IMR-90 (cell line): ENCODE measurements at regions not wholly inside any gene's neighbourhood (a gene's known extent, or its start where the extent isn't known, plus 50 kb on each side); places are given as distances from the start of the nearest gene placed in this dataset.

ENCODE experiments used
- ATAC-seq: fragments of 200-7000 bp; cut with Tn5 transposase; 2 replicates; pipeline ENCODE4 v1.9.1; 2020; ENCODE audit warnings: low read depth, mild to moderate bottlenecking, moderate library complexity
- BruUV-seq: library from RNA; stranded (reverse); fragments of 400-500 nt; replicated peaks from 2 replicates; lab custom pipeline; 2021; lab: Mats Ljungman, UMichigan
- CTCF ChIA-PET: fragments of 300-600 bp; formaldehyde crosslinking; extraction: SDS; loops from one replicate; lab custom pipeline; 2021; ENCODE audit warnings: antibody characterized with exemption; lab: Yijun Ruan, JAX
- POLR2A ChIA-PET: fragments of 300-600 bp; sonication (Branson Sonifier 250); formaldehyde crosslinking; loops from one replicate; lab custom pipeline; 2022; ENCODE audit warnings: antibody characterized with exemption; ENCODE audit not compliant: unreplicated experiment; lab: Charles Lee
- DNase-seq: peaks from one replicate; pipeline ENCODE4 v3.0.0; 2013
- H2AFZ ChIP-seq: replicated peaks from 2 replicates; pipeline ENCODE3; 2013; ENCODE audit warnings: low read length, mild to moderate bottlenecking; ENCODE audit not compliant: poor library complexity
- H2AK5ac ChIP-seq: 2 replicates; pipeline ENCODE4 v1.6.1; 2013; ENCODE audit warnings: low read depth, low read length, inconsistent platforms
- H2AK9ac ChIP-seq: replicated peaks from 2 replicates; pipeline ENCODE3; 2013; ENCODE audit warnings: mild to moderate bottlenecking, low read depth, low read length, moderate library complexity; ENCODE audit not compliant: poor library complexity
- H2BK120ac ChIP-seq: 2 replicates; pipeline ENCODE4 v1.6.1; 2013; ENCODE audit warnings: low read depth, low read length, inconsistent platforms
- H2BK15ac ChIP-seq: 3 replicates; pipeline ENCODE4 v1.6.1; 2013; ENCODE audit warnings: low read depth, low read length, inconsistent platforms
- H2BK20ac ChIP-seq: 2 replicates; pipeline ENCODE4 v1.6.1; 2013; ENCODE audit warnings: low read depth, mild to moderate bottlenecking, inconsistent platforms, low read length, moderate library complexity
- H2BK5ac ChIP-seq: 2 replicates; pipeline ENCODE4 v1.6.1; 2013; ENCODE audit warnings: mild to moderate bottlenecking, low read depth, low read length, inconsistent platforms; ENCODE audit not compliant: poor library complexity, severe bottlenecking
- H3K14ac ChIP-seq: replicated peaks from 2 replicates; pipeline ENCODE4 v1.6.1; 2013; ENCODE audit warnings: low read depth, low read length, inconsistent platforms
- H3K18ac ChIP-seq: 2 replicates; pipeline ENCODE4 v1.6.1; 2013; ENCODE audit warnings: low read depth, low read length, control low read depth
- H3K23ac ChIP-seq: 2 replicates; pipeline ENCODE4 v1.6.1; 2013; ENCODE audit warnings: low read depth, low read length, inconsistent platforms
- H3K27ac ChIP-seq: 2 replicates; pipeline ENCODE4 v1.5.1; 2013; ENCODE audit warnings: mild to moderate bottlenecking, control low read depth, low read length; ENCODE audit not compliant: insufficient read depth
- H3K27me3 ChIP-seq: 2 replicates; pipeline ENCODE4 v1.6.1; 2013; ENCODE audit warnings: low read length; ENCODE audit not compliant: control insufficient read depth, insufficient read depth
- H3K36me3 ChIP-seq: 2 replicates; pipeline ENCODE4 v1.6.1; 2013; ENCODE audit warnings: low read length, mixed read lengths; ENCODE audit not compliant: control insufficient read depth, insufficient read depth
- H3K4ac ChIP-seq: 2 replicates; pipeline ENCODE4 v1.6.1; 2013; ENCODE audit warnings: low read depth, low read length, inconsistent platforms
- H3K4me1 ChIP-seq: 2 replicates; pipeline ENCODE4 v1.6.1; 2013; ENCODE audit warnings: low read length, mixed read lengths; ENCODE audit not compliant: control insufficient read depth, insufficient read depth
- H3K4me2 ChIP-seq: 2 replicates; pipeline ENCODE4 v1.6.1; 2013; ENCODE audit warnings: low read depth, mild to moderate bottlenecking, control low read depth, low read length, moderate library complexity
- H3K4me3 ChIP-seq: 2 replicates; pipeline ENCODE4 v1.5.1; 2013; ENCODE audit warnings: low read depth, mild to moderate bottlenecking, control low read depth, low read length, moderate library complexity; ENCODE audit not compliant: insufficient read depth
- H3K56ac ChIP-seq: 2 replicates; pipeline ENCODE4 v1.6.1; 2013; ENCODE audit warnings: low read length, inconsistent platforms; ENCODE audit not compliant: insufficient read depth; ENCODE audit errors: extremely low read depth
- H3K79me1 ChIP-seq, 2 experiments: 2 replicates each; pipeline ENCODE4 v1.6.1; 2013; ENCODE audit warnings: low read length in 2 of 2, inconsistent platforms in 1 of 2, low read depth in 1 of 2
- H3K9ac ChIP-seq: 2 replicates; pipeline ENCODE4 v1.6.1; 2013; ENCODE audit warnings: low read depth, low read length, control low read depth
- H3K9me1 ChIP-seq: 2 replicates; pipeline ENCODE4 v1.6.1; 2013; ENCODE audit warnings: low read length, inconsistent platforms; ENCODE audit not compliant: insufficient read depth
- H3K9me3 ChIP-seq: 2 replicates; pipeline ENCODE4 v1.6.1; 2013; ENCODE audit warnings: low read length; ENCODE audit not compliant: control insufficient read depth, insufficient read depth
- H4K20me1 ChIP-seq: 2 replicates; pipeline ENCODE4 v1.6.1; 2013; ENCODE audit warnings: low read length, inconsistent platforms; ENCODE audit not compliant: insufficient read depth
- H4K5ac ChIP-seq: 2 replicates; pipeline ENCODE4 v1.6.1; 2013; ENCODE audit warnings: mild to moderate bottlenecking, low read depth, low read length, control low read depth
- H4K8ac ChIP-seq, 2 experiments: 2 replicates each; pipeline ENCODE4 v1.6.1; 2013; ENCODE audit warnings: low read depth in 2 of 2, low read length in 2 of 2, control low read depth in 1 of 2, inconsistent platforms in 1 of 2
- H4K91ac ChIP-seq: 2 replicates; pipeline ENCODE4 v1.6.1; 2013; ENCODE audit warnings: low read depth, low read length, inconsistent platforms; ENCODE audit not compliant: insufficient read depth
- BHLHE40 ChIP-seq: fragments of 150-350 bp; IDR thresholded peaks from 2 replicates; pipeline ENCODE4 v1.6.1; 2016; ENCODE audit warnings: mild to moderate bottlenecking, low read depth, low read length
- CEBPB ChIP-seq: IDR thresholded peaks from 2 replicates; pipeline ENCODE4 v1.6.1; 2012; ENCODE audit warnings: low read depth, low read length, improper control_type of control experiment
- CHD1 ChIP-seq: IDR thresholded peaks from 2 replicates; pipeline ENCODE4 v1.6.1; 2012; ENCODE audit warnings: low read depth, low read length, improper control_type of control experiment
- FOS ChIP-seq: fragments of 150-350 bp; IDR thresholded peaks from 2 replicates; pipeline ENCODE4 v1.6.1; 2016; ENCODE audit warnings: low read depth, low read length
- MAFK ChIP-seq: IDR thresholded peaks from 2 replicates; pipeline ENCODE4 v1.6.1; 2012; ENCODE audit warnings: low read depth, low read length, improper control_type of control experiment
- MAZ ChIP-seq: IDR thresholded peaks from 2 replicates; pipeline ENCODE4 v1.6.1; 2012; ENCODE audit warnings: low read depth, mild to moderate bottlenecking, low read length, improper control_type of control experiment, moderate library complexity, borderline replicate concordance
- MXI1 ChIP-seq: IDR thresholded peaks from 2 replicates; pipeline ENCODE4 v1.6.1; 2012; ENCODE audit warnings: low read depth, mild to moderate bottlenecking, low read length, moderate library complexity, borderline replicate concordance
- NFE2L2 ChIP-seq: fragments of 150-350 bp; IDR thresholded peaks from 2 replicates; pipeline ENCODE4 v1.6.1; 2016; ENCODE audit warnings: low read depth, mild to moderate bottlenecking, low read length
- POLR2A ChIP-seq: IDR thresholded peaks from 2 replicates; pipeline ENCODE4 v1.6.1; 2012; ENCODE audit warnings: mild to moderate bottlenecking, low read depth, low read length
- RAD21 ChIP-seq: IDR thresholded peaks from 2 replicates; pipeline ENCODE4 v1.6.1; 2012; ENCODE audit warnings: low read length, improper control_type of control experiment
- RCOR1 ChIP-seq: IDR thresholded peaks from 2 replicates; pipeline ENCODE4 v1.6.1; 2012; ENCODE audit warnings: mild to moderate bottlenecking, low read length, improper control_type of control experiment; ENCODE audit not compliant: insufficient replicate concordance
- RFX5 ChIP-seq: IDR thresholded peaks from 2 replicates; pipeline ENCODE4 v1.8.0; 2012; ENCODE audit warnings: low read depth, mild to moderate bottlenecking, low read length, moderate library complexity
- SMC3 ChIP-seq: fragments of 150-350 bp; IDR thresholded peaks from 2 replicates; pipeline ENCODE4 v1.6.1; 2016; ENCODE audit warnings: low read depth, mild to moderate bottlenecking, antibody characterized with exemption, low read length, moderate library complexity
- dilution Hi-C: fragments of 300-500 bp; cut with HindIII; formaldehyde crosslinking; loops from one replicate; pipeline ENCODE4 v1.14.3; 2018; ENCODE audit warnings: low sequenced_read_pairs; ENCODE audit not compliant: unreplicated experiment
- in situ Hi-C: fragments of 300-500 bp; cut with MboI; formaldehyde crosslinking; loops from 3 replicates; pipeline ENCODE4 v1.14.3; 2019; ENCODE audit warnings: low sequenced_read_pairs, inconsistent platforms, mixed read lengths
- intact Hi-C: fragments of 100-400 bp; cut with micrococcal nuclease; formaldehyde crosslinking; loops from 2 replicates; pipeline ENCODE4 v1.10.0; 2022
- TF ChIP-seq, protein P1 (sequence below): fragments of 150-350 bp; IDR thresholded peaks from 2 replicates; pipeline ENCODE4 v1.6.1; 2016; ENCODE audit warnings: low read depth, mild to moderate bottlenecking, low read length, moderate library complexity, borderline replicate concordance
- TF ChIP-seq, protein P2 (sequence below): conservative IDR thresholded peaks from 2 replicates; pipeline ENCODE4 v1.5.1; 2012; ENCODE audit warnings: mild to moderate bottlenecking, low read depth, low read length, improper control_type of control experiment
- TF ChIP-seq, protein P3 (sequence below): fragments of 150-350 bp; IDR thresholded peaks from 2 replicates; pipeline ENCODE4 v1.6.1; 2017; ENCODE audit warnings: mild to moderate bottlenecking, antibody characterized with exemption, low read length, low read depth

DNA sequence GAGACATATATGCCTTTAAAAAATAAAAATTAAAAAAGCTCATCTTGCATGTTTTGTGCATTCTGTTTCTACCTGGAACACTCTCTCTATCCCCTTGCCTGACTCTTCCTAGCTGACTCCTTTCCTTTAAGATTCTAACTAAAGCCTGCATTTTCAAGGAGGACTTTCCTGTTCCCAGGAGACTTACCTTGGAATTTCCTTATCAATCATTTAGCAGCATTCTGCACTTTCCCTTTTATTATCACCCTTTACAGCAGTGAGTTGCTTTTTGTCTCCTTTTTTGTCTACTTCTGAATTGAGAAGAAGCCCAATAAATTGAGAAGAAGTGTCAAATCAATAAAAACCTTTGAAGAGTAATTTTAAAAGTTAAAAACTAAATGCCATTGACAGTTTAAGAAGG is 142.2 kb upstream of the TMEM196 start:
- no TSS peak for BruUV-seq
- Histone ChIP-seq H3K36me3 (no peaks in the 10 kb centered on the region), H2AFZ (no peak overlapping the region), H4K8ac (no peak overlapping the region), H3K4me1 (no peaks in the 10 kb centered on the region), H3K56ac (no peak overlapping the region), H3K9me3 (no peaks in the 10 kb centered on the region), H2AK5ac (no peak overlapping the region), H2BK20ac (no peak overlapping the region), H2BK15ac (no peak overlapping the region), H3K27me3 (no peaks in the 10 kb centered on the region), H3K23ac (no peak overlapping the region), H3K27ac (no peak overlapping the region), H4K20me1 (no peaks in the 10 kb centered on the region), H3K79me1 (no peaks in the 10 kb centered on the region), H4K5ac (no peak overlapping the region), H2BK5ac (no peak overlapping the region), H3K4me3 (no peak overlapping the region), H3K9ac (no peak overlapping the region), H2AK9ac (no peak overlapping the region), H3K4me2 (no peak overlapping the region), H3K9me1 (no peaks in the 10 kb centered on the region), H3K4ac (no peak overlapping the region), H3K14ac (no peak overlapping the region), H4K91ac (no peak overlapping the region), H3K18ac (no peak overlapping the region), H2BK120ac (no peak overlapping the region)
- ChIA-PET POLR2A (no interaction called here), CTCF (no interaction called here)
- TF ChIP-seq, protein P1, sequence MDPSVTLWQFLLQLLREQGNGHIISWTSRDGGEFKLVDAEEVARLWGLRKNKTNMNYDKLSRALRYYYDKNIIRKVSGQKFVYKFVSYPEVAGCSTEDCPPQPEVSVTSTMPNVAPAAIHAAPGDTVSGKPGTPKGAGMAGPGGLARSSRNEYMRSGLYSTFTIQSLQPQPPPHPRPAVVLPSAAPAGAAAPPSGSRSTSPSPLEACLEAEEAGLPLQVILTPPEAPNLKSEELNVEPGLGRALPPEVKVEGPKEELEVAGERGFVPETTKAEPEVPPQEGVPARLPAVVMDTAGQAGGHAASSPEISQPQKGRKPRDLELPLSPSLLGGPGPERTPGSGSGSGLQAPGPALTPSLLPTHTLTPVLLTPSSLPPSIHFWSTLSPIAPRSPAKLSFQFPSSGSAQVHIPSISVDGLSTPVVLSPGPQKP: no peak
- no peak for TF ChIP-seq MAZ
- no peak for TF ChIP-seq CEBPB
- no peak for TF ChIP-seq MAFK
- TF ChIP-seq, protein P2, sequence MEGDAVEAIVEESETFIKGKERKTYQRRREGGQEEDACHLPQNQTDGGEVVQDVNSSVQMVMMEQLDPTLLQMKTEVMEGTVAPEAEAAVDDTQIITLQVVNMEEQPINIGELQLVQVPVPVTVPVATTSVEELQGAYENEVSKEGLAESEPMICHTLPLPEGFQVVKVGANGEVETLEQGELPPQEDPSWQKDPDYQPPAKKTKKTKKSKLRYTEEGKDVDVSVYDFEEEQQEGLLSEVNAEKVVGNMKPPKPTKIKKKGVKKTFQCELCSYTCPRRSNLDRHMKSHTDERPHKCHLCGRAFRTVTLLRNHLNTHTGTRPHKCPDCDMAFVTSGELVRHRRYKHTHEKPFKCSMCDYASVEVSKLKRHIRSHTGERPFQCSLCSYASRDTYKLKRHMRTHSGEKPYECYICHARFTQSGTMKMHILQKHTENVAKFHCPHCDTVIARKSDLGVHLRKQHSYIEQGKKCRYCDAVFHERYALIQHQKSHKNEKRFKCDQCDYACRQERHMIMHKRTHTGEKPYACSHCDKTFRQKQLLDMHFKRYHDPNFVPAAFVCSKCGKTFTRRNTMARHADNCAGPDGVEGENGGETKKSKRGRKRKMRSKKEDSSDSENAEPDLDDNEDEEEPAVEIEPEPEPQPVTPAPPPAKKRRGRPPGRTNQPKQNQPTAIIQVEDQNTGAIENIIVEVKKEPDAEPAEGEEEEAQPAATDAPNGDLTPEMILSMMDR: no peak
- TF ChIP-seq MXI1: no peak
- TF ChIP-seq RCOR1: no peak
- TF ChIP-seq BHLHE40: no peak
- TF ChIP-seq CHD1: no peak
- TF ChIP-seq POLR2A: no peak
- no peak for TF ChIP-seq FOS
- TF ChIP-seq RAD21: no peak
- TF ChIP-seq, protein P3, sequence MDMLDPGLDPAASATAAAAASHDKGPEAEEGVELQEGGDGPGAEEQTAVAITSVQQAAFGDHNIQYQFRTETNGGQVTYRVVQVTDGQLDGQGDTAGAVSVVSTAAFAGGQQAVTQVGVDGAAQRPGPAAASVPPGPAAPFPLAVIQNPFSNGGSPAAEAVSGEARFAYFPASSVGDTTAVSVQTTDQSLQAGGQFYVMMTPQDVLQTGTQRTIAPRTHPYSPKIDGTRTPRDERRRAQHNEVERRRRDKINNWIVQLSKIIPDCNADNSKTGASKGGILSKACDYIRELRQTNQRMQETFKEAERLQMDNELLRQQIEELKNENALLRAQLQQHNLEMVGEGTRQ: no peak
- no peak for TF ChIP-seq NFE2L2
- TF ChIP-seq SMC3: no peak
- TF ChIP-seq RFX5: no peak
- in situ Hi-C loops (no loop called here), dilution Hi-C loops (no loop called here), intact Hi-C loops (no loop called here)
- no peak for DNase-seq
- ATAC-seq: no peak
